GM23338 (cell line): ENCODE measurements at regions not wholly inside any gene's neighbourhood (a gene's known extent, or its start where the extent isn't known, plus 50 kb on each side); places are given as distances from the start of the nearest gene placed in this dataset.

ENCODE experiments used
- ATAC-seq: fragments of 200-7000 bp; cut with Tn5 transposase; 3 replicates; pipeline ENCODE4 v1.9.1; 2020
- DNase-seq: peaks from one replicate; pipeline ENCODE4 v3.0.0-alpha.2; 2015; ENCODE audit warnings: low spot score
- H2AFZ ChIP-seq: fragments of 200-600 bp; sonication (generic); 2 replicates; pipeline ENCODE4 v1.8.0; 2016; ENCODE audit warnings: antibody characterized with exemption, mild to moderate bottlenecking, moderate library complexity
- H3F3A ChIP-seq: fragments of 200-600 bp; sonication (generic); replicated peaks from 2 replicates; pipeline ENCODE4 v1.8.0; 2017; ENCODE audit warnings: antibody characterized with exemption, mixed run types, low read depth
- H3K27ac ChIP-seq: fragments of 200-600 bp; sonication (generic); 2 replicates; pipeline ENCODE4 v1.6.1; 2016; ENCODE audit warnings: low read depth
- H3K27me3 ChIP-seq: fragments of 200-600 bp; sonication (generic); 2 replicates; pipeline ENCODE4 v1.8.0; 2016; ENCODE audit warnings: mild to moderate bottlenecking, mixed run types, moderate library complexity; ENCODE audit not compliant: insufficient read depth
- H3K36me3 ChIP-seq: fragments of 200-600 bp; sonication (generic); 2 replicates; pipeline ENCODE4 v1.8.0; 2016; ENCODE audit warnings: mild to moderate bottlenecking; ENCODE audit not compliant: insufficient read depth
- H3K4me1 ChIP-seq: fragments of 200-600 bp; sonication (generic); 2 replicates; pipeline ENCODE4 v1.8.0; 2016; ENCODE audit warnings: mild to moderate bottlenecking, moderate library complexity; ENCODE audit not compliant: insufficient read depth
- H3K4me2 ChIP-seq: fragments of 200-600 bp; sonication (generic); 2 replicates; pipeline ENCODE4 v1.7.1; 2017; ENCODE audit warnings: mixed run types
- H3K4me3 ChIP-seq: fragments of 200-600 bp; sonication (generic); 2 replicates; pipeline ENCODE4 v1.6.1; 2016; ENCODE audit warnings: mixed run types
- H3K79me2 ChIP-seq: fragments of 200-600 bp; sonication (generic); replicated peaks from 2 replicates; pipeline ENCODE4 v1.8.0; 2017; ENCODE audit warnings: mild to moderate bottlenecking; ENCODE audit not compliant: insufficient read depth
- H3K9me2 ChIP-seq: fragments of 200-600 bp; sonication (generic); 2 replicates; pipeline ENCODE4 v1.8.0; 2017; ENCODE audit not compliant: insufficient read depth
- H4K20me1 ChIP-seq: fragments of 200-600 bp; sonication (generic); replicated peaks from 2 replicates; pipeline ENCODE4 v1.8.0; 2017; ENCODE audit warnings: mild to moderate bottlenecking; ENCODE audit not compliant: insufficient read depth
- H3K27ac Mint-ChIP-seq: 2 replicates; pipeline ENCODE4 v1.8.0; 2020; ENCODE audit warnings: inconsistent platforms, mild to moderate bottlenecking, moderate library complexity, mixed read lengths
- H3K27me3 Mint-ChIP-seq: 3 replicates; pipeline ENCODE4 v1.8.0; 2022; ENCODE audit warnings: low read depth, mild to moderate bottlenecking, moderate library complexity, mixed read lengths, inconsistent platforms; ENCODE audit not compliant: insufficient read depth, poor library complexity
- H3K36me3 Mint-ChIP-seq: 3 replicates; pipeline ENCODE4 v1.8.0; 2021; ENCODE audit warnings: low read depth, mild to moderate bottlenecking, inconsistent platforms, moderate library complexity, mixed read lengths
- H3K4me1 Mint-ChIP-seq: 3 replicates; pipeline ENCODE4 v1.8.0; 2020; ENCODE audit warnings: mild to moderate bottlenecking, inconsistent platforms, mixed read lengths
- H3K4me3 Mint-ChIP-seq: 3 replicates; pipeline ENCODE4 v1.8.0; 2021; ENCODE audit warnings: moderate library complexity, mild to moderate bottlenecking, inconsistent platforms, mixed read lengths
- H3K9me3 Mint-ChIP-seq: 3 replicates; pipeline ENCODE4 v1.8.0; 2020; ENCODE audit warnings: moderate library complexity, mild to moderate bottlenecking, inconsistent platforms, mixed read lengths
- CREB1 ChIP-seq: fragments of 250-450 bp; sonication (Bioruptor Pico); IDR thresholded peaks from 2 replicates; pipeline ENCODE4 v1.5.0; 2020; ENCODE audit warnings: low read depth, mild to moderate bottlenecking, moderate library complexity
- JUNB ChIP-seq: IDR thresholded peaks from one replicate; pipeline ENCODE4 v1.6.1; 2016; ENCODE audit warnings: antibody characterized with exemption; ENCODE audit not compliant: unreplicated experiment
- POLR2AphosphoS5 ChIP-seq: IDR thresholded peaks from 2 replicates; pipeline ENCODE4 v1.6.1; 2016; ENCODE audit warnings: antibody characterized with exemption, low read depth
- STAT1 ChIP-seq: IDR thresholded peaks from one replicate; pipeline ENCODE4 v1.6.1; 2016; ENCODE audit warnings: antibody characterized with exemption; ENCODE audit not compliant: unreplicated experiment
- ZNF114 ChIP-seq: fragments of 250-450 bp; sonication (Bioruptor Pico); IDR thresholded peaks from 2 replicates; pipeline ENCODE4 v1.5.0; 2020; ENCODE audit warnings: mild to moderate bottlenecking, moderate library complexity
- ZNF331 ChIP-seq: fragments of 250-450 bp; sonication (Bioruptor Pico); IDR thresholded peaks from 2 replicates; pipeline ENCODE4 v1.5.0; 2020; ENCODE audit warnings: low read depth, mild to moderate bottlenecking, moderate library complexity
- TF ChIP-seq, protein P1 (sequence below): fragments of 250-450 bp; sonication (Bioruptor Pico); IDR thresholded peaks from 2 replicates; pipeline ENCODE4 v1.5.0; 2020; ENCODE audit warnings: mild to moderate bottlenecking, moderate library complexity
- TF ChIP-seq, protein P2 (sequence below): IDR thresholded peaks from one replicate; pipeline ENCODE4 v1.6.1; 2018; ENCODE audit warnings: antibody characterized with exemption; ENCODE audit not compliant: unreplicated experiment

DNA sequence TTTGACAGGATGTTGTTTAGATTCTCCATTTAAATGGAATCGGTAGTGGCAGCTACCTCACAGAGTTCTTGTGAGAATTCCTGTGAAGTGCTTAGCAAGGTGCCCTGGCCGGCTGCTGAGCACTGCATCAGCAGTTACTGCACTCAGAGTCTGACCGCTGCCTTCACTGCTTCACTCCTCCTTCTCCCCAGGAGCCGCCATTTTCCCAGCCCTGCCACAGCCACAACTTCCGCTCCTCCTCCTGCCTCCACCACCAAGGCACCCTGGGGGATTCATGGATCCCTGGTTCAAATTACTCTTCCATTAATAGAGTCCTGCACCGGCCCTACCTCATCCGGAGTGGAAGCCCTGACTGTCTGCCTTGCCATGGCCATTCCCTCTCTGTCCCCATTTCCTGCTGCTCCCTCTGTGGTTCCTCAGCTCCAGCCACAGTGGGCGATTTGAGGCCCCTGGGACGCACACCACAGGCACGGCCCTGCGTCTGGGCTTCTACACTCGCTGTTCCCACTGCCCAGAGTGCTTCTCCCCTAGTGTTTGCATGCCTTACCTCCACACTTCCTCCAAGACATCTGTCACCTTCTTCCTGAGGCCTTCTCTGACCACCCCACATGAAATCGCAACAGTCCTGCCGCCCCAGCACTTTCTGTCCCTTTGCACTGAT lies 210.3 kb downstream of the IPO8 start:
- peak; percentile 11 for DNase-seq
- no peak for TF ChIP-seq CREB1
- no peak for TF ChIP-seq ZNF331
- TF ChIP-seq ZNF114 (CRISPR knock-in tag): no peak
- TF ChIP-seq, protein P1, sequence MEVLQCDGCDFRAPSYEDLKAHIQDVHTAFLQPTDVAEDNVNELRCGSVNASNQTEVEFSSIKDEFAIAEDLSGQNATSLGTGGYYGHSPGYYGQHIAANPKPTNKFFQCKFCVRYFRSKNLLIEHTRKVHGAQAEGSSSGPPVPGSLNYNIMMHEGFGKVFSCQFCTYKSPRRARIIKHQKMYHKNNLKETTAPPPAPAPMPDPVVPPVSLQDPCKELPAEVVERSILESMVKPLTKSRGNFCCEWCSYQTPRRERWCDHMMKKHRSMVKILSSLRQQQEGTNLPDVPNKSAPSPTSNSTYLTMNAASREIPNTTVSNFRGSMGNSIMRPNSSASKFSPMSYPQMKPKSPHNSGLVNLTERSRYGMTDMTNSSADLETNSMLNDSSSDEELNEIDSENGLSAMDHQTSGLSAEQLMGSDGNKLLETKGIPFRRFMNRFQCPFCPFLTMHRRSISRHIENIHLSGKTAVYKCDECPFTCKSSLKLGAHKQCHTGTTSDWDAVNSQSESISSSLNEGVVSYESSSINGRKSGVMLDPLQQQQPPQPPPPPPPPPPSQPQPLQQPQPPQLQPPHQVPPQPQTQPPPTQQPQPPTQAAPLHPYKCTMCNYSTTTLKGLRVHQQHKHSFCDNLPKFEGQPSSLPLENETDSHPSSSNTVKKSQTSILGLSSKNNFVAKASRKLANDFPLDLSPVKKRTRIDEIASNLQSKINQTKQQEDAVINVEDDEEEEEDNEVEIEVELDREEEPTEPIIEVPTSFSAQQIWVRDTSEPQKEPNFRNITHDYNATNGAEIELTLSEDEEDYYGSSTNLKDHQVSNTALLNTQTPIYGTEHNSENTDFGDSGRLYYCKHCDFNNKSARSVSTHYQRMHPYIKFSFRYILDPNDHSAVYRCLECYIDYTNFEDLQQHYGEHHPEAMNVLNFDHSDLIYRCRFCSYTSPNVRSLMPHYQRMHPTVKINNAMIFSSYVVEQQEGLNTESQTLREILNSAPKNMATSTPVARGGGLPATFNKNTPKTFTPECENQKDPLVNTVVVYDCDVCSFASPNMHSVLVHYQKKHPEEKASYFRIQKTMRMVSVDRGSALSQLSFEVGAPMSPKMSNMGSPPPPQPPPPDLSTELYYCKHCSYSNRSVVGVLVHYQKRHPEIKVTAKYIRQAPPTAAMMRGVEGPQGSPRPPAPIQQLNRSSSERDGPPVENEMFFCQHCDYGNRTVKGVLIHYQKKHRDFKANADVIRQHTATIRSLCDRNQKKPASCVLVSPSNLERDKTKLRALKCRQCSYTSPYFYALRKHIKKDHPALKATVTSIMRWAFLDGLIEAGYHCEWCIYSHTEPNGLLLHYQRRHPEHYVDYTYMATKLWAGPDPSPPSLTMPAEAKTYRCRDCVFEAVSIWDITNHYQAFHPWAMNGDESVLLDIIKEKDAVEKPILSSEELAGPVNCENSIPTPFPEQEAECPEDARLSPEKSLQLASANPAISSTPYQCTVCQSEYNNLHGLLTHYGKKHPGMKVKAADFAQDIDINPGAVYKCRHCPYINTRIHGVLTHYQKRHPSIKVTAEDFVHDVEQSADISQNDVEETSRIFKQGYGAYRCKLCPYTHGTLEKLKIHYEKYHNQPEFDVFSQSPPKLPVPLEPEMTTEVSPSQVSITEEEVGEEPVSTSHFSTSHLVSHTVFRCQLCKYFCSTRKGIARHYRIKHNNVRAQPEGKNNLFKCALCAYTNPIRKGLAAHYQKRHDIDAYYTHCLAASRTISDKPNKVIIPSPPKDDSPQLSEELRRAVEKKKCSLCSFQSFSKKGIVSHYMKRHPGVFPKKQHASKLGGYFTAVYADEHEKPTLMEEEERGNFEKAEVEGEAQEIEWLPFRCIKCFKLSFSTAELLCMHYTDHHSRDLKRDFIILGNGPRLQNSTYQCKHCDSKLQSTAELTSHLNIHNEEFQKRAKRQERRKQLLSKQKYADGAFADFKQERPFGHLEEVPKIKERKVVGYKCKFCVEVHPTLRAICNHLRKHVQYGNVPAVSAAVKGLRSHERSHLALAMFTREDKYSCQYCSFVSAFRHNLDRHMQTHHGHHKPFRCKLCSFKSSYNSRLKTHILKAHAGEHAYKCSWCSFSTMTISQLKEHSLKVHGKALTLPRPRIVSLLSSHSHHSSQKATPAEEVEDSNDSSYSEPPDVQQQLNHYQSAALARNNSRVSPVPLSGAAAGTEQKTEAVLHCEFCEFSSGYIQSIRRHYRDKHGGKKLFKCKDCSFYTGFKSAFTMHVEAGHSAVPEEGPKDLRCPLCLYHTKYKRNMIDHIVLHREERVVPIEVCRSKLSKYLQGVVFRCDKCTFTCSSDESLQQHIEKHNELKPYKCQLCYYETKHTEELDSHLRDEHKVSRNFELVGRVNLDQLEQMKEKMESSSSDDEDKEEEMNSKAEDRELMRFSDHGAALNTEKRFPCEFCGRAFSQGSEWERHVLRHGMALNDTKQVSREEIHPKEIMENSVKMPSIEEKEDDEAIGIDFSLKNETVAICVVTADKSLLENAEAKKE (CRISPR knock-in tag): no peak
- TF ChIP-seq, protein P2, sequence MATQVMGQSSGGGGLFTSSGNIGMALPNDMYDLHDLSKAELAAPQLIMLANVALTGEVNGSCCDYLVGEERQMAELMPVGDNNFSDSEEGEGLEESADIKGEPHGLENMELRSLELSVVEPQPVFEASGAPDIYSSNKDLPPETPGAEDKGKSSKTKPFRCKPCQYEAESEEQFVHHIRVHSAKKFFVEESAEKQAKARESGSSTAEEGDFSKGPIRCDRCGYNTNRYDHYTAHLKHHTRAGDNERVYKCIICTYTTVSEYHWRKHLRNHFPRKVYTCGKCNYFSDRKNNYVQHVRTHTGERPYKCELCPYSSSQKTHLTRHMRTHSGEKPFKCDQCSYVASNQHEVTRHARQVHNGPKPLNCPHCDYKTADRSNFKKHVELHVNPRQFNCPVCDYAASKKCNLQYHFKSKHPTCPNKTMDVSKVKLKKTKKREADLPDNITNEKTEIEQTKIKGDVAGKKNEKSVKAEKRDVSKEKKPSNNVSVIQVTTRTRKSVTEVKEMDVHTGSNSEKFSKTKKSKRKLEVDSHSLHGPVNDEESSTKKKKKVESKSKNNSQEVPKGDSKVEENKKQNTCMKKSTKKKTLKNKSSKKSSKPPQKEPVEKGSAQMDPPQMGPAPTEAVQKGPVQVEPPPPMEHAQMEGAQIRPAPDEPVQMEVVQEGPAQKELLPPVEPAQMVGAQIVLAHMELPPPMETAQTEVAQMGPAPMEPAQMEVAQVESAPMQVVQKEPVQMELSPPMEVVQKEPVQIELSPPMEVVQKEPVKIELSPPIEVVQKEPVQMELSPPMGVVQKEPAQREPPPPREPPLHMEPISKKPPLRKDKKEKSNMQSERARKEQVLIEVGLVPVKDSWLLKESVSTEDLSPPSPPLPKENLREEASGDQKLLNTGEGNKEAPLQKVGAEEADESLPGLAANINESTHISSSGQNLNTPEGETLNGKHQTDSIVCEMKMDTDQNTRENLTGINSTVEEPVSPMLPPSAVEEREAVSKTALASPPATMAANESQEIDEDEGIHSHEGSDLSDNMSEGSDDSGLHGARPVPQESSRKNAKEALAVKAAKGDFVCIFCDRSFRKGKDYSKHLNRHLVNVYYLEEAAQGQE: no peak
- no peak for TF ChIP-seq POLR2AphosphoS5
- TF ChIP-seq JUNB: no peak
- TF ChIP-seq STAT1: no peak
- H3K9me2 ChIP-seq: peaks cover 10% of the 10 kb centered on the region; the same call in 1 of the 2 replicates
- peak overlapping the region; percentile 36; the same call in 1 of the 2 replicates for H3K27ac Mint-ChIP-seq
- H3K4me1 ChIP-seq: no peaks in the 10 kb centered on the region
- no peaks in the 10 kb centered on the region for H4K20me1 ChIP-seq
- no peaks in the 10 kb centered on the region; the same call in 2 of the 3 replicates for H3K9me3 Mint-ChIP-seq
- H3K4me3 ChIP-seq: no peak overlapping the region
- no peaks in the 10 kb centered on the region; the same call in 2 of the 3 replicates for H3K36me3 Mint-ChIP-seq
- no peaks in the 10 kb centered on the region for H3K27me3 ChIP-seq
- no peaks in the 10 kb centered on the region for H3K79me2 ChIP-seq
- no peak; the same call in 2 of the 3 replicates for ATAC-seq
- peaks cover 11% of the 10 kb centered on the region for H3K4me1 Mint-ChIP-seq
- peaks cover 1% of the 10 kb centered on the region for H3K27me3 Mint-ChIP-seq
- H2AFZ ChIP-seq: peak overlapping the region; percentile 83
- no peak overlapping the region for H3K4me3 Mint-ChIP-seq
- no peaks in the 10 kb centered on the region for H3K36me3 ChIP-seq
- H3K27ac ChIP-seq: no peak overlapping the region
- H3K4me2 ChIP-seq: no peak overlapping the region
- H3F3A ChIP-seq: no peaks in the 10 kb centered on the region
